RKO (cell line): ENCODE measurements at regions not wholly inside any gene's neighbourhood (a gene's known extent, or its start where the extent isn't known, plus 50 kb on each side); places are given as distances from the start of the nearest gene placed in this dataset.
"Not testable (repeated sequence)": the region's sequence is repeated elsewhere in the genome, so short reads cannot be mapped to it uniquely, and the experiment has no call there.

Source experiments
- DNase-seq: peaks from one replicate; pipeline ENCODE4 v3.0.0-alpha.2; 2016; ENCODE audit warnings: low spot score

GRCh38 chr1:244297087-244297486 is 154.6 kb downstream of the ADSS2 start:
- no peak for DNase-seq

DNA sequence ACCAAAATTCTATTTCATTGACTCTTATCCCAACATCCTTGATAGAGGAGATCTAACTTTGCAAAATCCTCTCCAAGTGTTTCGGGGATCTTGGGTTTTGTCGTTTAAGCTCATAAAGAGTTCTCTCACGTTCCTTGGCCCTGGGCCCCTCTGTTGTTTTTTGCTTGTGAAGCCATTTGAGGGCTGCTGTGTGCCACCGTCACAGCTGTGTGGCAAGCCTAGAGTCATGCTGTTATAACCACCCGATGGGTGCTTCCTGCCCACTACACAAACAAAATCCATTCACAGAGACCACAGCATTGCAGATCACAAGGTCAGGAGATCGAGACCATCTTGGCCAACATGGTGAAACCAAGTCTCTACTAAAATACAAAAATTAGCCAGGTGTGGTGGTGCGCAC is 154.1 kb downstream of the ADSS2 start:
- DNase-seq = no peak

GRCh38 chr1:244300029-244300375 is 151.7 kb downstream of the ADSS2 start:
- not testable (repeated sequence) for DNase-seq

DNA sequence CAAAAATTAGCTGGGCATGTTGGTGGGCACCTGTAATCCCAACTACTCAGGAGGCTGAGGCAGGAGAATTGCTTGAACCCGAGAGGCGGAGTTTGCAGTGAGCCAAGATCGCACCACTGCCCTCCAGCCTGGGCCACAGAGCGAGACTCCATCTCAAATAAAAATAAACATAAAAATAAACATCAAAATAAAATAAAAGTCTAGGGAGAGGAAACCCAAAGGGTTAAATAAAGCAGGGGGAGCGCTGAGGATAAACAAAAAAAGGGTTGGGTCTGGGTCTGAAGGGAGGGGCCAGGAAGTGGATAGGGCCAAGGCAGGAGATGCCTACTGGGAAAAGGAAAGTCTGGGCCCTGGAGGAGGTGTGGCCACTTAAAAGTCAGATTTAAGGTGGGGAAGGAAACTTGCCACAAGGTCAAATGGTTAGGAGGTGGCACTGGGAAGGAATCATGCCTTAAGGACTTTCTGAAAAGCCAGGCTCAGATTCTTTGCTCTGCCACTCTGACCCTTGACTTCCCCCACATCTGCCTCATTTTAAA is 150.0 kb downstream of the ADSS2 start:
- DNase-seq = no peak

GRCh38 chr1:244302876-244303609 is 148.7 kb downstream of the ADSS2 start:
- peak; percentile 37 for DNase-seq

DNA sequence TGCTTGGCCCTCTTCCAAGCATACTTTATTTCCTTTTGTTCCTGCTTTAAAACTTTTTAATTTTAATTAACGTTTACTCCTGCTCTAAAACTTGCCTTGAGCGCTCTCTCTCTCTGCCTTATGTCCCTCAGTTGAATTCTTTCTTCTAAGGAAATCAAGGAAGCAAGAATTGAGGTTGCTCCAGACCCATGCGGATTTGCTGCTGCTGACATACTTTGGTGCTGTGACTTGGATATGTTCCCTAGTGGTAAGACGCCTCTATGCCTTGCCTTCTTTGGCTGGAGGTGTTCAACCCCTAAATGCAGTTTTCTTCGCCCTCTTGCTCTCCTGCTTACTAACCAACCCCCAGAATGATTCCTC is 148.1 kb downstream of the ADSS2 start:
- DNase-seq = no peak

- no peak for DNase-seq
These were observed 147.6 kb downstream of the ADSS2 start for GRCh38 chr1:244304156-244304555.

GRCh38 chr1:244304656-244305055 is 147.1 kb downstream of the ADSS2 start:
- DNase-seq = no peak

- DNase-seq = no peak
These were observed 145.8 kb downstream of the ADSS2 start for GRCh38 chr1:244305776-244306341.

DNA sequence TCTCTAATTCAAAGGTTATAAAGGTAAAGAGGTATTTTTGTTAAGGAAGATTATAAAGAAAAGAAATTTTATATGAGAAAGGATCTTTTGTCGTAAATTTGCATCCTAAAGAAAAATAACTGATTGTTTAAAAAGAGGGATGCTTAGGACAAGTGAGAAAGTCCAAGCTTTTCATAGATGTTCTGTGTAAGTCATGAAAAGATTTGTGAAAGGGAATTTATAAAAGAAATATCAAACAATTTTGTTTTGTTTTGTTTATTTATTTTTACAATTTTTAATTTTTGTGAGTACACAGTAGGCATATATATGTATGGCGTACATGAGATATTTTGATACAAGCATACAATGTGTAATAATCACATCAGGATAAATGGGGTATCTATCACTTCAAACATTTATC is 145.2 kb downstream of the ADSS2 start:
- DNase-seq = no peak

GRCh38 chr1:244309191-244309590 is 142.5 kb downstream of the ADSS2 start:
- DNase-seq = not testable (repeated sequence)

GRCh38 chr1:244311784-244312532 is 139.8 kb downstream of the ADSS2 start:
- no peak for DNase-seq

- DNase-seq = no peak
These were observed 138.4 kb downstream of the ADSS2 start for GRCh38 chr1:244313346-244313745.

GRCh38 chr1:244314921-244315559 is 136.7 kb downstream of the ADSS2 start:
- DNase-seq = no peak

GRCh38 chr1:244315996-244316395 is 135.7 kb downstream of the ADSS2 start:
- no peak for DNase-seq

GRCh38 chr1:244316407-244316806 is 135.3 kb downstream of the ADSS2 start:
- no peak for DNase-seq

GRCh38 chr1:244316986-244317655 is 134.6 kb downstream of the ADSS2 start:
- no peak for DNase-seq

GRCh38 chr1:244318078-244318477 is 133.6 kb downstream of the ADSS2 start:
- no peak for DNase-seq

GRCh38 chr1:244318512-244318911 is 133.2 kb downstream of the ADSS2 start:
- DNase-seq = no peak

DNA sequence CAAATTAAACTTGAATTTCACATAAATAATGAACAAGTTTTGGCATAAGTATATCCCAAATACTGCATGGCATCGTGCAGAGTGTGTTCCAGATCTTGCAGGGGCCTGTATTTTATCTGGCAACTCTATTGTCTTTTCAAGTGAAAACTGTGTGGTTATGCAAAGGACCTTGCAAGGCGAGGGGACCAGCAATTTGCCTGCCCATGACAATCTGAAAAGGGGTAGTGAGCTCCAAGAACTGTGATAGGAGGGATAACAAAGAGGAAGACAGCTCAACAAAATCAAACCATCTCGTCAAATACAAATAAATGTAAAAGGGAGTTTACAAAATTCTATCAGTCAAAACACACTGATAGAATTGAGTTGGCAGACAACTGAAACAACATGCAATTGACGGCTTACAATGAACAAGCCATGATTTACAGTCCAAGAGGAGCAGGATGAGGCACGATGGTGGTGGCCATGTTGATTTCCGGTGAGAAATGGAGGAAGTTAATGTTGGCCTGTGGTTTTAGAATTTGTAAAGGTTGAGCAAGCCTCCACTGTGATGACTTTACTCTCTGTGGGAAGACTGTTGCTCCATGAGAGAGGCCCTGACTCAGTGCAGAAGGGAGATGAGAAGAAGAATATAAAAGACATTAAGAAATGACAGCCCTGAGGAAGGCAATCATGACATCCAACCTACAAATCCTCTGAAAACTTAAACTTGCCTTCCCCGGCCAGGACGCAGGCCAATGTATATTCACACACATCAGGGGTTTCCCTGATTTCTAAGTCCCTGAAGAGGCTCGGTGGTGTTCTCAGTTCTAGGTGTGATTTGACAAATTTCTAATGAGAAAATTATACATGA is 132.2 kb downstream of the ADSS2 start:
- DNase-seq = peak; percentile 60

GRCh38 chr1:244322181-244322580 is 129.5 kb downstream of the ADSS2 start:
- DNase-seq = no peak
